ENCODE measurements at regions not wholly inside any gene's neighbourhood (a gene's known extent, or its start where the extent isn't known, plus 50 kb on each side); places are given as distances from the start of the nearest gene placed in this dataset.

DNA sequence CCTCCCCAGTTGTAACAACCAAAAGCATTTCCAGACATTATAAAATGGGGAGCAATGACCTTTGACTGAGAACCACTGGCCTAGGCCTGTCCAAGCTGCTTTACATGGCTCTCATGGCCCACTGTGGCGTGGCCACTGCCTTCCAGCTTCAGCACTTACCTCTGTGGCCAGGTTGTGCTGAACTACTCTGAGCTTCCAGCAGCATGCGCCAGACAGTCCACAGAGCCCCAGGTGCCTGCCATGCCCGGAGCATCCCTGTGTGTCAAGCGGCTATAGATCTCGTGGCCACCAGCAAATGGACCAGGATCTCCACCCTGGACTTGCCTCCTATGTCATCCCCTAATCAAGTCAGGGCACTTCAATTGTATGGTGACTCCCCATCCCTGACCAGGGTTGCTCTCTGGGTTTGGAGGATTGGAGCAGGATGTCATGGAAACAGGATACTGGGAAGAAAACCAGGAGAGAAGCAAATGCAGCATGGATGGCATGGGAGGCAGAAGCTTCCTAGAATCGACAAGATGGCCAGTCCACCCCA is 199.7 kb downstream of the UACA start:
- CTCF ChIA-PET: no interaction called here
- no peak for TF ChIP-seq ATF3 (IDR thresholded peaks at IDR 0.05)
- no peak for TF ChIP-seq JUND (IDR thresholded peaks at IDR 0.05)
- TF ChIP-seq POLR2AphosphoS5 (IDR thresholded peaks at IDR 0.05; ENCODE audit: low read depth, low read length): no peak
- no peak for TF ChIP-seq ELF1 (IDR thresholded peaks at IDR 0.05; ENCODE audit: borderline replicate concordance, low read depth)
- TF ChIP-seq POLR2A (IDR thresholded peaks at IDR 0.05; ENCODE audit: borderline replicate concordance, extremely low read depth, insufficient read depth, insufficient read length): no peak
- no peak for TF ChIP-seq CTCF (IDR thresholded peaks at IDR 0.05 in 2 of 3, conservative IDR thresholded peaks at IDR 0.05 in 1 of 3; ENCODE audit: borderline replicate concordance in 1 of 3, insufficient read depth in 1 of 3, low read depth in 2 of 3, low read length in 2 of 3)
- TF ChIP-seq, protein P1, sequence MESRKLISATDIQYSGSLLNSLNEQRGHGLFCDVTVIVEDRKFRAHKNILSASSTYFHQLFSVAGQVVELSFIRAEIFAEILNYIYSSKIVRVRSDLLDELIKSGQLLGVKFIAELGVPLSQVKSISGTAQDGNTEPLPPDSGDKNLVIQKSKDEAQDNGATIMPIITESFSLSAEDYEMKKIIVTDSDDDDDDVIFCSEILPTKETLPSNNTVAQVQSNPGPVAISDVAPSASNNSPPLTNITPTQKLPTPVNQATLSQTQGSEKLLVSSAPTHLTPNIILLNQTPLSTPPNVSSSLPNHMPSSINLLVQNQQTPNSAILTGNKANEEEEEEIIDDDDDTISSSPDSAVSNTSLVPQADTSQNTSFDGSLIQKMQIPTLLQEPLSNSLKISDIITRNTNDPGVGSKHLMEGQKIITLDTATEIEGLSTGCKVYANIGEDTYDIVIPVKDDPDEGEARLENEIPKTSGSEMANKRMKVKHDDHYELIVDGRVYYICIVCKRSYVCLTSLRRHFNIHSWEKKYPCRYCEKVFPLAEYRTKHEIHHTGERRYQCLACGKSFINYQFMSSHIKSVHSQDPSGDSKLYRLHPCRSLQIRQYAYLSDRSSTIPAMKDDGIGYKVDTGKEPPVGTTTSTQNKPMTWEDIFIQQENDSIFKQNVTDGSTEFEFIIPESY (IDR thresholded peaks at IDR 0.05; ENCODE audit: extremely low read depth, insufficient replicate concordance, low read length): no peak
- no peak for TF ChIP-seq TCF7L2 (IDR thresholded peaks at IDR 0.05; ENCODE audit: borderline replicate concordance, extremely low read depth, insufficient read depth, insufficient read length)
- no peak for TF ChIP-seq RAD21 (IDR thresholded peaks at IDR 0.05; ENCODE audit: low read depth)
- no peak for TF ChIP-seq FOSL1 (IDR thresholded peaks at IDR 0.05; ENCODE audit: low read depth)
- no peak for TF ChIP-seq YY1 (IDR thresholded peaks at IDR 0.05; ENCODE audit: extremely low read depth, insufficient replicate concordance, low read depth, low read length)
- TF ChIP-seq REST (IDR thresholded peaks at IDR 0.05; ENCODE audit: low read depth): no peak
- no peak for TF ChIP-seq ZFX (IDR thresholded peaks at IDR 0.05)
- no peak for TF ChIP-seq CEBPB (IDR thresholded peaks at IDR 0.05; ENCODE audit: low read depth)
- no peak for TF ChIP-seq SRF (IDR thresholded peaks at IDR 0.05; ENCODE audit: low read depth)
- TF ChIP-seq CBX3 (IDR thresholded peaks at IDR 0.05; ENCODE audit: low read depth): no peak
- TF ChIP-seq SIN3A (IDR thresholded peaks at IDR 0.05; ENCODE audit: low read depth): no peak
- no TSS peak for BruUV-seq (replicated peaks)

More for the DNA sequence above, 199.7 kb downstream of the UACA start:
- H3K9me3 ChIP-seq (ENCODE audit: control insufficient read depth in 1 of 2, insufficient read depth in 1 of 2, low read depth in 1 of 2, low read length in 2 of 2): no peaks in the 10 kb centered on the region
- no peaks in the 10 kb centered on the region for H3K36me3 ChIP-seq (ENCODE audit: control insufficient read depth in 1 of 2, insufficient read depth in 2 of 2, low read length in 2 of 2)
- RAD21 ChIA-PET (ENCODE audit: low non-redundant PET in 1 of 2, low total read pairs in 2 of 2, uncharacterized antibody in 2 of 2, unreplicated experiment in 2 of 2): no interaction called here
- peaks cover 3 to 4% of the 10 kb centered on the region in 2 experiments for H3K4me1 ChIP-seq (ENCODE audit: control insufficient read depth in 1 of 2, insufficient read depth in 2 of 2, low read length in 2 of 2)
- H3K79me2 ChIP-seq (ENCODE audit: insufficient read depth, low read length): no peaks in the 10 kb centered on the region
- H3K4me3 ChIP-seq (replicated peaks in 1 of 2; ENCODE audit: low read depth in 1 of 2, low read length in 2 of 2): no peak overlapping the region
- no peaks in the 10 kb centered on the region for H3K9me2 ChIP-seq (ENCODE audit: insufficient read depth)
- POLR2A ChIA-PET: no interaction called here
- H2AFZ ChIP-seq (ENCODE audit: low read depth, low read length, poor library complexity, severe bottlenecking): no peak overlapping the region
- no peak overlapping the region for H3K27ac ChIP-seq (ENCODE audit: low read depth, low read length)
- H3K27me3 ChIP-seq (ENCODE audit: insufficient read depth, low read length): no peaks in the 10 kb centered on the region
- peak; percentile 47; the same call in 1 of the 2 replicates for ATAC-seq
- intact Hi-C loops (cut with micrococcal nuclease): loop anchor here (10.0 kb wide), 1 partner anchor 161 kb away; no protein-coding TSS in a partner anchor
- no peak overlapping the region for H3K4me2 ChIP-seq (ENCODE audit: low read length)
- no peak for DNase-seq (ENCODE audit: low read depth, low spot score)
- no peaks in the 10 kb centered on the region for H4K20me1 ChIP-seq (ENCODE audit: insufficient read depth)
- no peak overlapping the region for H3K9ac ChIP-seq (ENCODE audit: low read length)
